ENCODE measurements at regions not wholly inside any gene's neighbourhood (a gene's known extent, or its start where the extent isn't known, plus 50 kb on each side); places are given as distances from the start of the nearest gene placed in this dataset.

DNA sequence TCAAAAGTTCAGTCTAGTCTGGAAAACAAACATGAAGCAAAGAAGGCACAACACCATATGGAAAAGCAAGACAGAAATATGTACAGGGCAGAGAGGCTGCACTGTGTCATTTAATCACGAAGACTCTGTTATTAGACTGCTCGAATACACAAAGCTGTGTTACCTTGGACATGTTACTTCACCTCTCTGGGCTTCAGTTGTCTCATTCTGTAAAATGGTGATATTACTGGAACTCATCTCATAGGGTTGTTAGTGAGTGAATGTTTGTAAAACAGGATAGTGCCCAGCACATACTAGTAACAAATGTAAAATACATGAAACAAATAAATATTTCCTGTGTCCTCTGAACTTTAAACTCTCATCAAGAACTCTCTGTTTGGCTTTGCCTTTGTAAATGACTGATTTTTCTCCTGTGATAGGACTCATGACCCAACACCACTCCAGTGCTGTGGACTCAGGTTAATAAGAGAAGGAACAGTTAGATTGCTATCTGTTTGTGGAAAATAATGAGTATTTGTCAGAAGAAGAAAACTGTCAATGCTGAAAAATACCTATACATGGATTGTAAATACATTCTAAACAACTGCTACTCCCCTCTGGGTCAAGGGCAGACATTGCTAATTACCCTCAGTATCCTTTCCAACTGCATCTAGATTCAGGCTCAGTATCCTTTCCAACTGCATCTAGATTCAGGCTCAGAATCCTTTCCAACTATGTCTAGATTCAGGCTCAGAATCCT, 62.3 kb downstream of the ZIC5 start:
- Histone ChIP-seq H3K79me1 (ENCODE audit: insufficient read depth, low read depth, low read length, poor library complexity, severe bottlenecking) (no peaks in the 10 kb centered on the region), H4K20me1 (ENCODE audit: control insufficient read depth, insufficient read depth, insufficient read length) (no peaks in the 10 kb centered on the region), H4K91ac (ENCODE audit: insufficient read length, low read depth, low read length) (no peak overlapping the region), H3K4me1 (ENCODE audit: insufficient read depth, low read length) (peaks cover 2% of the 10 kb centered on the region; the same call in 1 of the 2 replicates), H3K14ac (ENCODE audit: insufficient read depth, low read length) (no peak overlapping the region), H2AFZ (ENCODE audit: low read length) (no peak overlapping the region), H3K23me2 (ENCODE audit: insufficient read length, low read depth, low read length, poor library complexity, severe bottlenecking) (no peaks in the 10 kb centered on the region), H3K4me2 (ENCODE audit: insufficient read depth, insufficient read length, low read length) (no peak overlapping the region), H3K4ac (ENCODE audit: low read depth, low read length) (no peak overlapping the region), H3K18ac (ENCODE audit: insufficient read length, low read depth, low read length) (no peak overlapping the region), H3K27me3 (ENCODE audit: insufficient read depth, low read length) (no peaks in the 10 kb centered on the region), H3K79me2 (ENCODE audit: insufficient read depth, low read length) (no peaks in the 10 kb centered on the region), H4K5ac (ENCODE audit: insufficient read length, low read depth, low read length) (no peak overlapping the region), H2BK20ac (ENCODE audit: low read depth, low read length, poor library complexity, severe bottlenecking) (no peak overlapping the region), H3K9ac (ENCODE audit: extremely low read depth, insufficient read length, low read length) (no peak overlapping the region), H2BK120ac (ENCODE audit: low read depth, low read length, poor library complexity, severe bottlenecking) (no peak overlapping the region), H2BK12ac (ENCODE audit: insufficient read length, low read depth, low read length) (no peak overlapping the region), H2BK5ac (ENCODE audit: insufficient read length, low read length) (no peak overlapping the region), H3K23ac (ENCODE audit: insufficient read length, low read depth, low read length) (no peak overlapping the region), H4K8ac (replicated peaks; ENCODE audit: insufficient read length, low read depth, low read length) (no peak overlapping the region), H2BK15ac (ENCODE audit: low read depth, low read length) (no peak overlapping the region), H3K27ac (ENCODE audit: insufficient read length, low read depth, low read length) (no peak overlapping the region), H3T11ph (ENCODE audit: low read length) (no peak overlapping the region), H2AK5ac (ENCODE audit: insufficient read length, low read length) (no peak overlapping the region), H3K56ac (ENCODE audit: insufficient read length, low read depth, low read length) (no peak overlapping the region), H3K9me3 (ENCODE audit: control insufficient read depth, low read depth, low read length) (no peaks in the 10 kb centered on the region)
- TF ChIP-seq, protein P1, sequence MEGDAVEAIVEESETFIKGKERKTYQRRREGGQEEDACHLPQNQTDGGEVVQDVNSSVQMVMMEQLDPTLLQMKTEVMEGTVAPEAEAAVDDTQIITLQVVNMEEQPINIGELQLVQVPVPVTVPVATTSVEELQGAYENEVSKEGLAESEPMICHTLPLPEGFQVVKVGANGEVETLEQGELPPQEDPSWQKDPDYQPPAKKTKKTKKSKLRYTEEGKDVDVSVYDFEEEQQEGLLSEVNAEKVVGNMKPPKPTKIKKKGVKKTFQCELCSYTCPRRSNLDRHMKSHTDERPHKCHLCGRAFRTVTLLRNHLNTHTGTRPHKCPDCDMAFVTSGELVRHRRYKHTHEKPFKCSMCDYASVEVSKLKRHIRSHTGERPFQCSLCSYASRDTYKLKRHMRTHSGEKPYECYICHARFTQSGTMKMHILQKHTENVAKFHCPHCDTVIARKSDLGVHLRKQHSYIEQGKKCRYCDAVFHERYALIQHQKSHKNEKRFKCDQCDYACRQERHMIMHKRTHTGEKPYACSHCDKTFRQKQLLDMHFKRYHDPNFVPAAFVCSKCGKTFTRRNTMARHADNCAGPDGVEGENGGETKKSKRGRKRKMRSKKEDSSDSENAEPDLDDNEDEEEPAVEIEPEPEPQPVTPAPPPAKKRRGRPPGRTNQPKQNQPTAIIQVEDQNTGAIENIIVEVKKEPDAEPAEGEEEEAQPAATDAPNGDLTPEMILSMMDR (conservative IDR thresholded peaks at IDR 0.05): no peak
- no CpG with 5 or more reads among the region's 2 CpGs for WGBS (ENCODE audit: extremely low coverage, insufficient read length, low lambda C conversion rate)
- Mint-ChIP-seq H3K4me1 (peaks cover 46 to 48% of the 10 kb centered on the region in 2 experiments), H3K27me3 (ENCODE audit: low read depth) (no peaks in the 10 kb centered on the region; the same call in 1 of the 2 replicates), H3K27ac (no peak overlapping the region), H3K9me3 (peaks cover 0 to 2% of the 10 kb centered on the region in 2 experiments; a peak in 1 of 5 replicates), H3K36me3 (ENCODE audit: insufficient read depth in 1 of 3, low read depth in 3 of 3) (no peaks in the 10 kb centered on the region; a peak in 1 of 7 replicates), H3K4me3 (no peak overlapping the region)
- no peak for DNase-seq

Data from H9 (cell line).